HPDE6-E6E7 (cell line): ENCODE measurements at regions not wholly inside any gene's neighbourhood (a gene's known extent, or its start where the extent isn't known, plus 50 kb on each side); places are given as distances from the start of the nearest gene placed in this dataset.

Source experiments
- DNase-seq: peaks from one replicate; pipeline ENCODE4 v3.0.0; 2011; ENCODE audit warnings: missing footprints; ENCODE audit errors: extremely low spot score

- no peak for DNase-seq
Measured at GRCh38 chr4:123747016-123747415, 350.4 kb downstream of the SPRY1 start.

- no peak for DNase-seq
Measured at GRCh38 chr4:123748806-123749205, 352.2 kb downstream of the SPRY1 start.

DNA sequence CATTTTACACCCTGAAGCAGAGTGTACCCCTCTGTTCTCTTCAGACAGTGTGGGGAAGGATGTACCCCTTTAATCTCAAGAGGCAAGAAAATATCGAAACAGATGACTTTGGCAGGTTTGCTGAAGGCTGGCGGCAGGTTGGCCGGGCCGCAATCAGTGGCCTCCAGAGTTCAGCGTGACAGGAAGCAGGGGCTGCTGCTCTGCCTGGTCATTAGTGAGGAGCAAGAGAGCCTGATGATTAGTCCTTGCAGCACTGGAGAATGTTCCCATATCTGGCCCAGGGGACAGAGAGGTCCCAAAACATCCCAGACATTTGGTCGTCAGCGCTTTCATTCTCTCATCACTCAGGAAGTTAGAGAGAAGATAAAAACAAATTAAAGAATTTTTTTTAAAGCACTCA, 352.8 kb downstream of the SPRY1 start:
- DNase-seq: no peak

DNA sequence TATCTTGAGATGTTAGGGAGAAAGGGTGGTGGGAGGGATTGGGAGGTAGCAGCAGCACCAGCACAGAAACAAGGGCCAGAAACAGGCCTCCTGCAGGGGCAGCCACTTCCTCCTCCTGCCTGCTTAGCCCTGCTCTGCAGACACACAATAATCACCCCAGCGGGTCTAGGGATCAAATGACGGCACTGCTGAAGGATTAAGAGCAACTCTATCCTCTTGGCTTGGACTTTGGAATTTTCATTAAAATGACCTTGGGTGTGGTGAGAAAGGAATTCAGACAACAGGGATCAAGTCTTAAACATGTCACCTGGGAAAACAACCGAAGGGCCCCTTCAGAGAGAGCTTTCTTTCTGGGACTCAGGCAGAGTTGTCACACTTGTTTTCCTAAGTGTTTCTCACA, 353.4 kb downstream of the SPRY1 start:
- DNase-seq: no peak

GRCh38 chr4:123755655-123756054, 359.1 kb downstream of the SPRY1 start:
- DNase-seq: no peak

GRCh38 chr4:123767806-123768205, 371.2 kb downstream of the SPRY1 start:
- DNase-seq: no peak

DNA sequence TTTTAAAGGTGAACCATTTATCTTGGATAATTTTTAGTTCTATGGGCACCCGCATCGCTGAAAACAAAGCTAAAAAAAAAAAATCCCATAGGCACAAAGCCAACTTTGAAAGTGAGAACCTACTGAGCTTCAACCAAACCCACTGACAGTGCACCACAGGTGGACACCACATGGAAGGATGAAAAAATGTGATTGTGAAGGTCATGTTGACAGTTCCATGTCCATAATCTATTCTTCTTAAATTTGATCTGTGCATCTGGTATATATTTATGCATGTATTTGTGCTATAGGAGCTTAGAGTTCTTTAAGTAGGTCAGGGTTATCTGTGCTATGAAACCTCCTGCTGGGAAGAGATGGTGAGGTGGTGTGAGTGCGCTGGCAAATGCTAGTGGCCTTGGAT, 374.3 kb downstream of the SPRY1 start:
- no peak for DNase-seq

DNA sequence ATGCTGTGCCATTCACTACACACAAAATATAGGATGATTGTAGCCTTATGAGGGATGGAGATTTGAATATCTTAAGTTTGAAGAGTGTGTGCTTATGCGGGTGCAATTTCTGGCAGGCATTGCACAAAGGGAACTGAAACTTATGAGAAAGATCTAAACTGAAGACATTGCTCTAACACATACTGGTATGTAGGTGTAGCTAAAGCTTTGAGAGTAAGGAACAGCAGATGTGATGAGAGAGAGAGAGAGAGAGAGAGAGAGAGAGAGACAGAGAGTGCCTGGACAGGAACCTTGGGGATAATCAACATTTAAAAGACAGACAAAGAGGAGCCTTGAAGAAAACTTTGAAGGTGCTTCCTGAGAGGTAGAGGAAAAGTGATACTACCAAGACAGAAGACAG, 379.7 kb downstream of the SPRY1 start:
- no peak for DNase-seq

DNA sequence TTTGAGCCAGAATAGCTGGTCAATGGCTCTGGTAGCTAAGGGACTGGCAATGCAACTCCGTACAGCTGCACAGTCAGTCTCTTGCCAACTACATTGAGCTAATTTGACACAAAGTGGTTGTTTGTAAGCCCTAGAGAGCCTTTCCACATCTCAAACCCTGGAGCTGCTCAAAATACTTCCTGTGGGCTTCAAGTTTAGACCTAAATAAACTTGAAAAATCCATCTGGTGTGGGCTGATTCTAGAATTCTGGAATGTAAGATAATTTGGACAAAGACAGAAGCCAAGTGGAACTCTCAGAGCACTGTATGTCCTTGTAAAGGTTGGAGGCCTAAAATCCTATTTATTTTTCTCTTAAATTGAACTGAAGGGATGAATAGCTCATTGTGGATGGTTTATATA, 380.8 kb downstream of the SPRY1 start:
- DNase-seq: no peak

DNA sequence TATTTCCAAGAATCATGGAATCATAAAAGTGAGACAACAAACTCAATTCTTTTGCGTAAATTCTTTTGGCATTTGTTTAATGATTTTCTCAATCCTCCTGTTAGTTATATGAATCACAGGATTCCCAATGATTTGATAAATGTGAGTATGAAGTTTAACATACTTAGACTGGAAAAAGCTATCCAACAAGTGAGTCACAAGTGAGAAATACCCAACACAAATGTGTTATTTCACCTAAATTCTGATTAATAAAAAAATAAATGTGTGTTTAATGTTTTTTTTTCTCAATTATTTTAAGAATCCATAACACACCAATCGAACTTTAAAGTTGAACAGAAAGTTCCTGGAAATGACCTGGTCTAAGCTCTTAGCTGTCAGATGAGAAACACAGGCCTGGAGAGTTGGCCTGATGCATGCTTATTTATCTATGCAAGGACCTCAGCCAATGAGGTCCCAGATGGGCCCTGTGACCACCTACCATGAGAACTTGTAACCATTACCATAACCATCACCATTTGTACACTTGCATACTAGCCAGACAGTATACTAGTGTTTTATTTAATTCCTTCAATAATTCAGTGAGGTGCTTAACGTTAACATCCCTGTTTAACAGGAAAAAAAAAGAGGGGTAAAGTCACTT, 386.7 kb downstream of the SPRY1 start:
- DNase-seq: no peak

- DNase-seq: no peak
Measured at GRCh38 chr4:123783921-123784320, 387.3 kb downstream of the SPRY1 start.

DNA sequence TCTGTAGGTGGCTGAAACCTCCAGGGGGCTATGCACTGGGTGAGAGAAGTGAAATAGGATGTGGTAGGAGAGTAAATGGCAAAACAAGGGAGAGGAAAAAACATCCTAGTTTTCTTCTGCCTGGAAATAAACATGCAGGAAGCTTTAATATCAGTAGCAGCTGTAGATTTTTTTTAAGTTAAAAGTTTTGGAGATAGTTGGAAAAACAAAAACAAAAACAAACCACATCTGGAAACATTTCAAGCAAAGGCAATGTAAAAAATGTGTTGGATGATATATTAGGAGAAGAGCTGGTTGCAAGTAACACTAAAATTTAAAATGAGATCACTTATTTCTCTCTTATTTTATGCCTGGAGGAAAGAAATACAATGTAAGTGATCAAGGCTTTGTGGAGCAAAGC, 388.0 kb downstream of the SPRY1 start:
- DNase-seq: no peak

DNA sequence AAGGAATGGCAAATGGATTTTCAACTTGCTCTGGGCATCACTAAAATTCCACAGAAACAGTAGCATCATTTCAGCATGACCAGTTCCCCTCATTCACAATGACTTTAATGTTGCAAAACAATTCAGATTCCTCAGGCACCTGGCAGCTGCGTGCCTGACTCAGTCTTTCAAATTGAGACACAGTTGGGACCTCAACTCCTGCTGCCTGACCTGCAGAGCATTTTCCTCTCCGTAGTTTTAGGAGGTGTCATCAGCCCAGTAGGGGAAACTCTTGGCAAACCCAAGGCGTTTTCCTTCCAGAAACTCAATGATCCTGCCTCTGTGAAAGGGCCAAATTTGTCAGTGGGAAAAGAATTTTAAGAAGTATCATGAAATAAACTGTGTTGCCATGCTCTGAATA, 388.9 kb downstream of the SPRY1 start:
- DNase-seq: no peak

GRCh38 chr4:123786163-123786915, 389.7 kb downstream of the SPRY1 start:
- DNase-seq: no peak

DNA sequence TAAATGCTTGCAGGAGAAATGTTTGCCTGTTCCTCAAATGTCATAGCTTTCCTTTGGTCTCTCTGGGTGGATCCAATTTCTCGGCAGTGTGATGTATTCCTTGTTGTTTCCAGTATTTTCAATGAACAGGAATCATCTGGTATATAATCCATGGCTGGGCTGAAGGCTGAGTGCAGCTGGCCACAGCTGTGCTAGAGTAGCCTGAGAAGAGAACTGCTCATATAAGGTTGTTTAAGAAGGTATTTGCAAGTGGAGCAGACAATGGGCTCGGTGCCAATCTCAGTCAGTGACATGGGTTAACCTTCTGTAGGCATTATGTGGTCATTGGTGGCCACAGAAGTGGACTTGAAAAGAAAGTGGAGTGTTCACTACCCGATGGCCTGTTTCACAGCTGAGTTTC, 390.3 kb downstream of the SPRY1 start:
- no peak for DNase-seq

DNA sequence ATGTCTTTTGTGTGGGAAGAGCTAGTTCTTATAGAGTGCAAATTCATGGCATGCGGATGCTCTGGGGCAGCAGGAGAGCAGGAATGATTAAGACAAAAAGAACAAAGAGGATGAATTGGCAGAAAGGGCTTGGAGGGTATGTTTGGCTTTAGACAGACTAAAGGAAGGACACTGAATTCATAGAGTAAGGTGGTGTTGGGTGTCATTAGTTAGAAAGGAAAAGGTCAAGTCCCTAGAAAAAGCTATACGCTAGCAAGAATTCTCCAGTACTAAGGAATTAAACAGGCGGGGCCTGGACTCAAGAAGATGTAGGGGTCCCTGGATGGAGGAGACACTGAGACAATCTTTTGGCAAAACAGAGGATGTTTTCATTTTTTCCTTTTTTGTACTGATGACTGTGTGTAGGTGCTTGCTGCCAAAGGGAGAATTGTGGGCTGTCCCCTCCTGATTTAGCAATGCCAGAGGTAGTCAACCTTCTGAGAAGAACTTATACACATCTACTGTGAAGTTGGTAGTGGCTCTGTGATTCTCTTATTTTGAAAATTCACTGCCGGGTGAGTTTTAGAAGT, 391.0 kb downstream of the SPRY1 start:
- DNase-seq: no peak

DNA sequence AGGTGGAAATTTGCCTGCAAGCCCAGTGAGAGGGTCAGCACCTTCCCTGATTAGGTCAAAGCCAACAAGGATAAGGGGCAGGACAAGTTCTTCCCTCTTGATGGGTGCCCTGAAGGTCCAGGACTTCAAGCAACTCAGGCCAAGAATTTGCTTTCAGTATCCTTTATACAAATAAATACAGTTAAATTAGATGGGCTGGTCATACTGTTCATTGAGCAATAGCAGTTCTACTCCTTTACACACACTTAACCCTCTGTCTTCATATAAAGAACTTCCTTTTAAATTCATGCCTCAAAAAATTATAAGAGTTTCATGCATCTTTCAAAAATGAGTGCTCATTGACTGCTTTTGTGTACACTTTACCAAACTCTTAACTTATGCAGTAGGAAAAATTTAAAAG, 392.0 kb downstream of the SPRY1 start:
- no peak for DNase-seq

- DNase-seq: no peak
Measured at GRCh38 chr4:123790681-123791080, 394.1 kb downstream of the SPRY1 start.

GRCh38 chr4:123802082-123802645, 405.6 kb downstream of the SPRY1 start:
- no peak for DNase-seq

GRCh38 chr4:123802933-123803332, 406.3 kb downstream of the SPRY1 start:
- no peak for DNase-seq

- DNase-seq: no peak
Measured at GRCh38 chr4:123804196-123804721, 407.7 kb downstream of the SPRY1 start.

DNA sequence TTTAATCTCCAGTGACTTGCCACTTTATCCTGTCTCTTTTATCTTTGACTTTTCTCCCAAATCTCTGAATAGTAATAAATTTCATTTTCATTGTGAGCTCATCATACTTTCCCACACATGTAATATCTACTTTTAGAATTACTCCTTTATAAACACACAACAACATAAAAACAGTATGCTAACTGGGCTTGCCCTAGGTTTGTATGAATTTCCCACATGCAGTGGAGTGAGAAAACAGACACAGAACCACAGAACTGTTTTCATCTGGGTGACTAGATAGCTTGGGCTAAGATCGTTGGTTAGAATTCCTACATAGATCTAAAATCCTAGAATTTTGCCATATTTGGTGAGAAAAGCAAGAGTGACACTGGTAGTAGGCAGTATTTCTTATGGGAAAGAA, 409.5 kb downstream of the SPRY1 start:
- no peak for DNase-seq

- no peak for DNase-seq
Measured at GRCh38 chr4:123807187-123807586, 410.6 kb downstream of the SPRY1 start.
